Tibial nerve (tissue), 4 donors: ENCODE measurements at regions not wholly inside any gene's neighbourhood (a gene's known extent, or its start where the extent isn't known, plus 50 kb on each side); places are given as distances from the start of the nearest gene placed in this dataset.

Experiments used
- DNase-seq, 2 donors: peaks; one replicate each; pipeline ENCODE4 v3.0.0-alpha.2; 2019; ENCODE audit warnings: low spot score in 2 of 2
- H3K27ac ChIP-seq, 4 donors: fragments of 200-600 bp; sonication (generic) in 3 of 4; one replicate each; pipeline ENCODE4 v1.5.1; 2017 to 2019; ENCODE audit warnings: mild to moderate bottlenecking in 1 of 4
- H3K27me3 ChIP-seq, 2 donors: fragments of 200-600 bp; sonication (generic) in 1 of 2; one replicate each; pipeline versions ENCODE4 v1.5.1 to v1.6.0; 2017 to 2019
- H3K36me3 ChIP-seq, 3 donors: fragments of 200-600 bp; sonication (generic); one replicate each; pipeline ENCODE4 v1.5.1; 2018 to 2019
- H3K4me1 ChIP-seq, 4 donors: fragments of 200-600 bp; sonication (generic) in 3 of 4; one replicate each; pipeline ENCODE4 v1.5.1; 2017 to 2019
- H3K4me3 ChIP-seq, 4 donors: fragments of 200-600 bp; sonication (generic) in 3 of 4; one replicate each; pipeline ENCODE4 v1.5.1; 2017 to 2019; ENCODE audit warnings: mild to moderate bottlenecking in 1 of 4, moderate library complexity in 1 of 4
- H3K9me3 ChIP-seq, 4 donors: fragments of 200-600 bp; sonication (generic) in 3 of 4; one replicate each; pipeline ENCODE4 v1.5.1; 2017 to 2019
- EP300 ChIP-seq, 2 donors: sonication (generic); formaldehyde crosslinking; IDR thresholded peaks; one replicate each; pipeline ENCODE4 v1.6.1; 2017; ENCODE audit warnings: antibody characterized with exemption in 2 of 2, mild to moderate bottlenecking in 1 of 2
- POLR2A ChIP-seq, 2 donors: fragments of 450-650 bp; IDR thresholded peaks; one replicate each; pipeline ENCODE4 v1.6.1; 2017; ENCODE audit warnings: antibody characterized with exemption in 2 of 2, mild to moderate bottlenecking in 2 of 2, moderate library complexity in 2 of 2
- WGBS, 2 donors: methylation state at CpG; one replicate each; pipeline ENCODE4 v1.1.5; 2018; 5-methylcytosine and 5-hydroxymethylcytosine counted together
- TF ChIP-seq, protein P1 (sequence below), 5 experiments: fragments of 200-600 bp in 3 of 5; fragments of 450-650 bp in 2 of 5; sonication (generic) in 3 of 5; IDR thresholded peaks; one replicate each; pipeline ENCODE4 v1.5.1; 2016 to 2019; ENCODE audit warnings: antibody characterized with exemption in 5 of 5, mild to moderate bottlenecking in 3 of 5, moderate library complexity in 2 of 5

GRCh38 chr17:63124958-63125357 lies 158.9 kb downstream of the TANC2 start:
- 84 to 92% methylated on average over 3 of the region's 3 CpGs for WGBS, 2 donors
- Histone ChIP-seq H3K9me3 (no peaks in the 10 kb centered on the region), H3K27ac (no peak overlapping the region), H3K36me3 (no peaks in the 10 kb centered on the region), H3K4me1 (no peaks in the 10 kb centered on the region), H3K4me3 (no peak overlapping the region), H3K27me3 (no peaks in the 10 kb centered on the region)
- no peak for TF ChIP-seq EP300 (IDR thresholded peaks at IDR 0.05)
- TF ChIP-seq POLR2A (IDR thresholded peaks at IDR 0.05), result no peak
- TF ChIP-seq, protein P1, sequence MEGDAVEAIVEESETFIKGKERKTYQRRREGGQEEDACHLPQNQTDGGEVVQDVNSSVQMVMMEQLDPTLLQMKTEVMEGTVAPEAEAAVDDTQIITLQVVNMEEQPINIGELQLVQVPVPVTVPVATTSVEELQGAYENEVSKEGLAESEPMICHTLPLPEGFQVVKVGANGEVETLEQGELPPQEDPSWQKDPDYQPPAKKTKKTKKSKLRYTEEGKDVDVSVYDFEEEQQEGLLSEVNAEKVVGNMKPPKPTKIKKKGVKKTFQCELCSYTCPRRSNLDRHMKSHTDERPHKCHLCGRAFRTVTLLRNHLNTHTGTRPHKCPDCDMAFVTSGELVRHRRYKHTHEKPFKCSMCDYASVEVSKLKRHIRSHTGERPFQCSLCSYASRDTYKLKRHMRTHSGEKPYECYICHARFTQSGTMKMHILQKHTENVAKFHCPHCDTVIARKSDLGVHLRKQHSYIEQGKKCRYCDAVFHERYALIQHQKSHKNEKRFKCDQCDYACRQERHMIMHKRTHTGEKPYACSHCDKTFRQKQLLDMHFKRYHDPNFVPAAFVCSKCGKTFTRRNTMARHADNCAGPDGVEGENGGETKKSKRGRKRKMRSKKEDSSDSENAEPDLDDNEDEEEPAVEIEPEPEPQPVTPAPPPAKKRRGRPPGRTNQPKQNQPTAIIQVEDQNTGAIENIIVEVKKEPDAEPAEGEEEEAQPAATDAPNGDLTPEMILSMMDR (IDR thresholded peaks at IDR 0.05), result no peak
- no peak for DNase-seq

- H3K27me3 ChIP-seq, result no peaks in the 10 kb centered on the region
- H3K4me1 ChIP-seq, result no peaks in the 10 kb centered on the region
- no peak overlapping the region for H3K27ac ChIP-seq
- TF ChIP-seq, protein P1 (IDR thresholded peaks at IDR 0.05), result no peak
- no peak for TF ChIP-seq POLR2A (IDR thresholded peaks at IDR 0.05)
- no peak for TF ChIP-seq EP300 (IDR thresholded peaks at IDR 0.05)
- no peaks in the 10 kb centered on the region for H3K36me3 ChIP-seq
- 94 to 99% methylated on average over 3 of the region's 3 CpGs for WGBS, 2 donors
- no peak for DNase-seq
- no peak overlapping the region for H3K4me3 ChIP-seq
- no peaks in the 10 kb centered on the region for H3K9me3 ChIP-seq
These were observed 160.0 kb downstream of the TANC2 start for GRCh38 chr17:63125987-63126386.

- Histone ChIP-seq H3K4me3 (no peak overlapping the region), H3K36me3 (no peaks in the 10 kb centered on the region), H3K27me3 (no peaks in the 10 kb centered on the region), H3K4me1 (no peaks in the 10 kb centered on the region), H3K27ac (no peak overlapping the region), H3K9me3 (no peaks in the 10 kb centered on the region)
- TF ChIP-seq EP300 (IDR thresholded peaks at IDR 0.05), result no peak
- TF ChIP-seq, protein P1 (IDR thresholded peaks at IDR 0.05), result no peak
- 93 to 97% methylated on average over 3 of the region's 3 CpGs for WGBS, 2 donors
- no peak for DNase-seq
These were observed 160.6 kb downstream of the TANC2 start for GRCh38 chr17:63126607-63127006.

DNA sequence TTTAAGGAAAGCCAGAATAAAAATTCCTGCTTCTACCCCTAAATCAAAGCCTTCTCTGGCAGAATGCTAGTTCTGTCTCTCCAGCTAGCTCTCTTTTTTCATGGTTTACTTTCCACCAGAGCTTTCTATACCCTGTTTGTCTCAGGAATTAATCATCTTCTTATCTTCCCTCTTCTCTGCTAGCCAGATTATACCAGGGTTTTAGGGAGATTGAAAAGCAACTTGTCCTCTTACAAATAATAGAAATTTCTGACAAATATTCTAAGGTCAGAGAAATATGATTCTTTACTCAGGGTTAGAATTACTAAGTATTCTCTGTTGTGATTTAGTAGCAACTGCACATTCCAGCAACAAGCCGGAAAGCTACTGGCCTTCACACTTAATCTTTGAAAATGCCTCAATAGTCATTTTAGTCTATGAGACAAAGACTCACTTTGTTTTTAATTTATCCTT lies 166.4 kb downstream of the TANC2 start:
- no peak overlapping the region for H3K4me3 ChIP-seq
- TF ChIP-seq EP300 (IDR thresholded peaks at IDR 0.05), result no peak
- H3K27me3 ChIP-seq, result no peaks in the 10 kb centered on the region
- no peak for DNase-seq
- peak overlapping the region in 1 of 4 donors; percentile 58 for H3K27ac ChIP-seq
- no peaks in the 10 kb centered on the region for H3K9me3 ChIP-seq
- WGBS, 2 donors, result 42% methylated on average over 1 of the region's 1 CpG
- no peaks in the 10 kb centered on the region for H3K36me3 ChIP-seq
- peaks cover 0 to 9% (median 3%) of the 10 kb centered on the region in 4 donors for H3K4me1 ChIP-seq

GRCh38 chr17:63133491-63133890 lies 167.5 kb downstream of the TANC2 start:
- TF ChIP-seq POLR2A (IDR thresholded peaks at IDR 0.05), result no peak
- TF ChIP-seq, protein P1 (IDR thresholded peaks at IDR 0.05), result no peak
- no peak for TF ChIP-seq EP300 (IDR thresholded peaks at IDR 0.05)
- no peak for DNase-seq
- peaks cover 0 to 17% (median 5%) of the 10 kb centered on the region in 4 donors for H3K4me1 ChIP-seq
- H3K36me3 ChIP-seq, result no peaks in the 10 kb centered on the region
- H3K27me3 ChIP-seq, result no peaks in the 10 kb centered on the region
- H3K9me3 ChIP-seq, result no peaks in the 10 kb centered on the region
- no peak overlapping the region for H3K4me3 ChIP-seq
- no peak overlapping the region for H3K27ac ChIP-seq

GRCh38 chr17:63134867-63135266 lies 168.8 kb downstream of the TANC2 start:
- Histone ChIP-seq H3K27ac (no peak overlapping the region), H3K9me3 (no peaks in the 10 kb centered on the region), H3K27me3 (no peaks in the 10 kb centered on the region), H3K36me3 (no peaks in the 10 kb centered on the region), H3K4me1 (peaks cover 0 to 21% (median 9%) of the 10 kb centered on the region in 4 donors), H3K4me3 (no peak overlapping the region)
- TF ChIP-seq, protein P1 (IDR thresholded peaks at IDR 0.05), result no peak
- no peak for TF ChIP-seq POLR2A (IDR thresholded peaks at IDR 0.05)
- DNase-seq, result no peak
- WGBS, 2 donors, result 93 to 95% methylated on average over 5 of the region's 5 CpGs
